ENCODE measurements at regions not wholly inside any gene's neighbourhood (a gene's known extent, or its start where the extent isn't known, plus 50 kb on each side); places are given as distances from the start of the nearest gene placed in this dataset.

- DNase-seq, result no peak
- intact Hi-C loops (cut with DNase I; ENCODE audit: low total_unique reads), result no loop called here
- Histone ChIP-seq H3K27me3 (no peaks in the 10 kb centered on the region), H3K4me1 (no peaks in the 10 kb centered on the region), H3K36me3 (no peaks in the 10 kb centered on the region), H3K27ac (no peak overlapping the region), H3K4me3 (no peak overlapping the region), H3K9me3 (no peaks in the 10 kb centered on the region)
- TF ChIP-seq POLR2A (IDR thresholded peaks at IDR 0.05) (no peak), CTCF (IDR thresholded peaks at IDR 0.05) (no peak)
Observed at GRCh38 chr5:53777864-53778618, 217.6 kb downstream of the NDUFS4 start.

GRCh38 chr5:53779541-53779981 lies 219.1 kb downstream of the NDUFS4 start:
- Histone ChIP-seq H3K4me3 (no peak overlapping the region), H3K36me3 (no peaks in the 10 kb centered on the region), H3K9me3 (no peaks in the 10 kb centered on the region), H3K27ac (no peak overlapping the region), H3K4me1 (no peaks in the 10 kb centered on the region), H3K27me3 (no peaks in the 10 kb centered on the region)
- no peak for DNase-seq
- TF ChIP-seq CTCF (IDR thresholded peaks at IDR 0.05), result no peak
- TF ChIP-seq POLR2A (IDR thresholded peaks at IDR 0.05), result no peak
- intact Hi-C loops (cut with DNase I; ENCODE audit: low total_unique reads), result no loop called here

GRCh38 chr5:53782620-53783019 lies 222.2 kb downstream of the NDUFS4 start:
- Histone ChIP-seq H3K4me3 (no peak overlapping the region), H3K9me3 (no peaks in the 10 kb centered on the region), H3K36me3 (no peaks in the 10 kb centered on the region), H3K27ac (no peak overlapping the region), H3K4me1 (no peaks in the 10 kb centered on the region), H3K27me3 (no peaks in the 10 kb centered on the region)
- TF ChIP-seq POLR2A (IDR thresholded peaks at IDR 0.05) (no peak), CTCF (IDR thresholded peaks at IDR 0.05) (no peak)
- intact Hi-C loops (cut with DNase I; ENCODE audit: low total_unique reads), result no loop called here
- DNase-seq, result no peak

GRCh38 chr5:53783624-53784228 lies 223.3 kb downstream of the NDUFS4 start:
- no peaks in the 10 kb centered on the region for H3K4me1 ChIP-seq
- no peaks in the 10 kb centered on the region for H3K9me3 ChIP-seq
- H3K4me3 ChIP-seq, result no peak overlapping the region
- no peak overlapping the region for H3K27ac ChIP-seq
- intact Hi-C loops (cut with DNase I; ENCODE audit: low total_unique reads), result no loop called here
- TF ChIP-seq CTCF (IDR thresholded peaks at IDR 0.05) (no peak), POLR2A (IDR thresholded peaks at IDR 0.05) (no peak)
- no peaks in the 10 kb centered on the region for H3K36me3 ChIP-seq
- H3K27me3 ChIP-seq, result no peaks in the 10 kb centered on the region
- DNase-seq, result no peak

GRCh38 chr5:53784596-53784995 lies 224.2 kb downstream of the NDUFS4 start:
- Histone ChIP-seq H3K4me3 (no peak overlapping the region), H3K4me1 (no peaks in the 10 kb centered on the region), H3K36me3 (no peaks in the 10 kb centered on the region), H3K27ac (no peak overlapping the region), H3K27me3 (no peaks in the 10 kb centered on the region), H3K9me3 (no peaks in the 10 kb centered on the region)
- no peak for TF ChIP-seq POLR2A (IDR thresholded peaks at IDR 0.05)
- intact Hi-C loops (cut with DNase I; ENCODE audit: low total_unique reads), result no loop called here
- DNase-seq, result no peak
